Stomach (tissue), 8 donors: ENCODE measurements at regions not wholly inside any gene's neighbourhood (a gene's known extent, or its start where the extent isn't known, plus 50 kb on each side); places are given as distances from the start of the nearest gene placed in this dataset.
A peak's percentile ranks its signal among the peaks of the same experiment; 100 is the strongest.
"Not testable (repeated sequence)": the region's sequence is repeated elsewhere in the genome, so short reads cannot be mapped to it uniquely, and the experiment has no call there.

Source experiments
- DNase-seq, 2 donors: peaks; one replicate each; pipeline versions ENCODE4 v3.0.0 to v3.0.0-alpha.2; 2013 to 2019
- H3K27ac ChIP-seq, 5 donors: fragments of 200-600 bp in 4 of 5; sonication (generic) in 4 of 5; one replicate each; pipeline ENCODE4 v1.5.1; 2013 to 2019; ENCODE audit warnings: mild to moderate bottlenecking in 1 of 5, moderate library complexity in 1 of 5
- H3K27me3 ChIP-seq, 3 donors: fragments of 200-600 bp; sonication (generic); one replicate each; pipeline ENCODE4 v1.5.1; 2017 to 2019; ENCODE audit warnings: mixed run types in 1 of 3
- H3K36me3 ChIP-seq, 4 donors: fragments of 200-600 bp; sonication (generic); 1 replicate in 3 of 4; 2 replicates in 1 of 4; pipeline ENCODE4 v1.5.1; 2016 to 2019
- H3K4me1 ChIP-seq, 4 donors: fragments of 200-600 bp; sonication (generic); one replicate each; pipeline ENCODE4 v1.5.1; 2016 to 2019
- H3K4me3 ChIP-seq, 4 donors: fragments of 200-600 bp; sonication (generic) in 3 of 4; one replicate each; pipeline ENCODE4 v1.5.1; 2016 to 2019; ENCODE audit warnings: mild to moderate bottlenecking in 1 of 4
- H3K9me3 ChIP-seq, 4 donors: fragments of 200-600 bp; sonication (generic); one replicate each; pipeline ENCODE4 v1.5.1; 2016 to 2019
- EP300 ChIP-seq: sonication (generic); formaldehyde crosslinking; IDR thresholded peaks from one replicate; pipeline ENCODE4 v1.6.1; 2017; ENCODE audit warnings: antibody characterized with exemption
- POLR2A ChIP-seq, 4 donors: fragments of 450-650 bp; IDR thresholded peaks; one replicate each; pipeline ENCODE4 v1.6.1; 2016; ENCODE audit warnings: antibody characterized with exemption in 4 of 4, control low read depth in 2 of 4, mild to moderate bottlenecking in 1 of 4, moderate library complexity in 1 of 4
- POLR2AphosphoS5 ChIP-seq, 3 donors: sonication (generic); formaldehyde crosslinking; IDR thresholded peaks; one replicate each; pipeline ENCODE4 v1.6.1; 2016; ENCODE audit warnings: antibody characterized with exemption in 3 of 3
- WGBS, 5 donors: extraction: QIAGEN DNeasy Blood & Tissue Kit in 3 of 5; methylation state at CpG; one replicate each; pipeline versions ENCODE4 v1.1.5 to v1.1.7; 2013 to 2018; 5-methylcytosine and 5-hydroxymethylcytosine counted together
- intact Hi-C: fragments of 100-400 bp; cut with DNase I; formaldehyde crosslinking; loops from one replicate; pipeline ENCODE4 v1.15.1; 2023; ENCODE audit warnings: low total_unique reads
- TF ChIP-seq, protein P1 (sequence below), 7 experiments: fragments of 450-650 bp in 4 of 7; fragments of 200-600 bp in 3 of 7; sonication (generic) in 3 of 7; IDR thresholded peaks; one replicate each; pipeline ENCODE4 v1.5.1; 2016 to 2019; ENCODE audit warnings: antibody characterized with exemption in 7 of 7, control low read depth in 2 of 7, mild to moderate bottlenecking in 1 of 7
- donor health status: healthy with polysubstance abuse.
- donor health status: Bipolar disorder and iron deficiency.
- donor health status: healthy.

DNA sequence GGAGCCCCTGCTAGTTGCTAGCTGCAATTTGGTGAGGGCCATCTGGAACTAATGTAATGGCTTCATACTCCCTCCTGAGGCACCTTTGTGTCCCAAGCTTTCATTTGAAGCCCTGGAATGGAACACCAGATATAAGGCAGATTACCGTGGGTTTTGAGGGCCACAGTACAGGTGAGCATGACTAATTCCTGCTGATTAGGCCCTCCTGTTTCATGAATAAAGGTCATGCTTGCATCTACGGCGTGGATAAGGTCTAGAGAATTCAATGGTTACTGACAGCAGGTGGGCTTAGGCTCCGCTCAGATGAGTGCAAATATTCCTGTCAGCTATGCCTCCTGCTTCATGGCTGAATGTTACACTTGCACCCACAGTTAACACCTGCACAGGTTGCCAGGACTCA, 495.4 kb downstream of the NAP1L3 start:
- TF ChIP-seq POLR2AphosphoS5 (IDR thresholded peaks at IDR 0.05): no peak
- TF ChIP-seq, protein P1, sequence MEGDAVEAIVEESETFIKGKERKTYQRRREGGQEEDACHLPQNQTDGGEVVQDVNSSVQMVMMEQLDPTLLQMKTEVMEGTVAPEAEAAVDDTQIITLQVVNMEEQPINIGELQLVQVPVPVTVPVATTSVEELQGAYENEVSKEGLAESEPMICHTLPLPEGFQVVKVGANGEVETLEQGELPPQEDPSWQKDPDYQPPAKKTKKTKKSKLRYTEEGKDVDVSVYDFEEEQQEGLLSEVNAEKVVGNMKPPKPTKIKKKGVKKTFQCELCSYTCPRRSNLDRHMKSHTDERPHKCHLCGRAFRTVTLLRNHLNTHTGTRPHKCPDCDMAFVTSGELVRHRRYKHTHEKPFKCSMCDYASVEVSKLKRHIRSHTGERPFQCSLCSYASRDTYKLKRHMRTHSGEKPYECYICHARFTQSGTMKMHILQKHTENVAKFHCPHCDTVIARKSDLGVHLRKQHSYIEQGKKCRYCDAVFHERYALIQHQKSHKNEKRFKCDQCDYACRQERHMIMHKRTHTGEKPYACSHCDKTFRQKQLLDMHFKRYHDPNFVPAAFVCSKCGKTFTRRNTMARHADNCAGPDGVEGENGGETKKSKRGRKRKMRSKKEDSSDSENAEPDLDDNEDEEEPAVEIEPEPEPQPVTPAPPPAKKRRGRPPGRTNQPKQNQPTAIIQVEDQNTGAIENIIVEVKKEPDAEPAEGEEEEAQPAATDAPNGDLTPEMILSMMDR (IDR thresholded peaks at IDR 0.05): no peak
- no peak for TF ChIP-seq EP300
- no peak for TF ChIP-seq POLR2A (IDR thresholded peaks at IDR 0.05)
- WGBS, 5 donors: 69 to 91% (median 74%) methylated on average over 4 of the region's 4 CpGs
- intact Hi-C loops: no loop called here
- Histone ChIP-seq H3K4me1 (no peaks in the 10 kb centered on the region), H3K36me3 (no peaks in the 10 kb centered on the region), H3K9me3 (peaks cover 0 to 51% (median 24%) of the 10 kb centered on the region in 4 donors), H3K27me3 (no peaks in the 10 kb centered on the region), H3K27ac (no peak overlapping the region), H3K4me3 (no peak overlapping the region)
- no peak for DNase-seq

DNA sequence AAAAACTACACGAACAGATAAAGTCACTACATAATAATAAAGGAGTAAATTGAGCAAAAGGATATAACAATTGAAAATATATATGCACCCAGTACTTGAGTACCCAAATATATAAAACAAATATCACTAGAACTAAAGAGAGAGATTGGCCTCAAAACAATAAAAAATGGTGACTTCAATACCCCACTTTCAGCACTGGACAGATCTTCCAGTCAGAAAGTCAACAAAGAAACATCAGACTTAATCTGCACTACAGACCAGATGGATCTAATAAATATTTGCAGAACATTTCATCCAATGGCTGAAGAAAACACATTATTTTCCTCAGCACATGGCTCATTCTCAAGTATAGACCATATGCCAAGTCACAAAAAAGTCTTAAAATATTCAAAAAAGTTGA, 503.6 kb downstream of the NAP1L3 start:
- no peak overlapping the region for H3K27ac ChIP-seq
- peaks cover 0 to 24% (median 11%) of the 10 kb centered on the region in 4 donors for H3K9me3 ChIP-seq
- TF ChIP-seq POLR2AphosphoS5 (IDR thresholded peaks at IDR 0.05): no peak
- TF ChIP-seq EP300: no peak
- H3K4me3 ChIP-seq: no peak overlapping the region
- no peaks in the 10 kb centered on the region for H3K36me3 ChIP-seq
- no peak for DNase-seq
- no peaks in the 10 kb centered on the region for H3K27me3 ChIP-seq
- WGBS, 5 donors: 29 to 55% (median 45%) methylated on average over 1 of the region's 1 CpG
- H3K4me1 ChIP-seq: no peaks in the 10 kb centered on the region
- intact Hi-C loops: no loop called here

DNA sequence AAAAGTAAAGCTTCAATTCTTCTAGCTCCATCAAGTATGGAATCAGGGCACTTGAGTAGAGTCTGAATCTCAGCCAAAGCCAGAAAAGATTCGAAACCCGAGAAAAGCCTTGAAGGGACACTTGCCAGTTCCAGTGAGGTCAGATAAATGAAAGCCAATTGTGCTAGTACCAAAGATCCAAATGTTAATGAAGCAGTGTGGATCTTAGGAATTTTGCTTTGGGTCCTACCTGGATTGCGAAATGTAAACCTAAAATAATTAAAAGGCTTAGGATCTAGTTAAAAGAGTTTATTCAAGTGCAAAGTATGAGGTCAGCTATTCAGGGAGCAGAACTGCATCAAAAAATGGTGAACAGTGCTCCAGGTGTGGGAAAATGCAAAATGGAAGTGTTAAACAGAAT, 552.6 kb downstream of the NAP1L3 start:
- no peak for DNase-seq
- H3K27me3 ChIP-seq: no peaks in the 10 kb centered on the region
- no peak for TF ChIP-seq POLR2AphosphoS5 (IDR thresholded peaks at IDR 0.05)
- TF ChIP-seq, protein P1 (IDR thresholded peaks at IDR 0.05): no peak
- TF ChIP-seq EP300: no peak
- no peak for TF ChIP-seq POLR2A (IDR thresholded peaks at IDR 0.05)

DNA sequence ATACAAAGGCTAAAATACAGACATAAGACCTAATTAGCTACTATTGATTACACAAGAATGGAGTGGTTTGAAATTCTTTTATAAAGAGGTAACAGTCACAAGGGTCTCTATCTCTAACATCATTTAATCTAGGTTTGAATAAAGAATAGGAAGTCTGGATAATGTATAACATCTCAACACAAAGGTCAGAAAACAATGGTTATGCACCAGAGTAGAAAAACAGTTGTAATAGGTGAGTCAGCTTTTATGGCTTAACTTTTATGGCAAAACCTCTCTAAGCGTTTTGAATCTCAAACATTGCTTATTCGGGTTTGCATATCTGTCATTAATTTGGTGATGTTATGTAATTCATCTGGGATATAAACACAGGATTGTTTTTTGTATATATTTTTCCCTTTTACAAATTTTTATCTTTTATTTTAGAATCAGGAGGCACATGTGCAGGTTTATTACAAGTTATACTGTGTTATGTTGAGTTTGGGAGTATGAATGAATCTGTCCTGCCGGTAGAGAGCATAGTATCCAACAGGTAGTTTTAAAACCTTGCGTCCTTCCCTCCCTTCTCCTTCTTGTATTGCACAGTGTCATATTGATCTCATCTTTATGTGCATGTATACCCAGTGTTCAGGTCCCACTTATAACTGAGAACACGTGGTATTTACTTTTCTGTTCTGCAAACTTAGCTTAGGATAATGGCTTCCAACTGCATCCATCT, 569.9 kb downstream of the NAP1L3 start:
- H3K27ac ChIP-seq, intact Hi-C loops, DNase-seq, H3K4me1 ChIP-seq, H3K27me3 ChIP-seq, H3K36me3 ChIP-seq, H3K9me3 ChIP-seq, H3K4me3 ChIP-seq: not testable (repeated sequence)
- 59 to 80% (median 73%) methylated on average over 5 of the region's 5 CpGs for WGBS, 5 donors

More for the DNA sequence above, 552.6 kb downstream of the NAP1L3 start:
- Histone ChIP-seq H3K4me3 (no peak overlapping the region), H3K4me1 (no peaks in the 10 kb centered on the region), H3K36me3 (no peaks in the 10 kb centered on the region), H3K9me3 (no peaks in the 10 kb centered on the region), H3K27ac (no peak overlapping the region)
- intact Hi-C loops: no loop called here
- WGBS, 5 donors: 77 to 87% (median 85%) methylated on average over 3 of the region's 3 CpGs

DNA sequence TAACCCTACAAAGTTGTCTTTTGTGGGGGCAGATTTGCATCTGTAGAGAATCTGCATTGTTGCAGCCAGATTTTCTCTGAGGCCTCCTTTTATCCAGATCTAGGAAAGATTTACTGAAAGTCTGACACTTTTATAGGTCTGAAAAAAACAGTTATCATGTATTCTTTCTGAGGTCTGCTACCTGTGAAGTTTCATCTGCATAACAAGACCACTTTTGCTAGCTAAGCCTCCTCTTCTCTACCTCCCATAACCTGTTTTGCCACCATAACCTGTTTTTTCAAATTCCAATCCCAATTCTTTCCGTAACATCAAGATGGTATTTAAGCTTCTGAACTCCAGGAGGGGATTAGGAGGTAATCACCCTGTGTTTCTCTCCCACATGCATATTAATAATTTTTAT, 577.8 kb downstream of the NAP1L3 start:
- H3K9me3 ChIP-seq, H3K36me3 ChIP-seq, H3K27me3 ChIP-seq, H3K4me3 ChIP-seq, H3K27ac ChIP-seq, intact Hi-C loops, H3K4me1 ChIP-seq, DNase-seq: not testable (repeated sequence)
- WGBS, 5 donors: 79 to 90% (median 86%) methylated on average over 1 of the region's 1 CpG

GRCh38 chrX:93078906-93079305, 594.5 kb downstream of the NAP1L3 start:
- DNase-seq, H3K36me3 ChIP-seq, intact Hi-C loops, H3K4me3 ChIP-seq, H3K27me3 ChIP-seq, H3K4me1 ChIP-seq, H3K27ac ChIP-seq, H3K9me3 ChIP-seq: not testable (repeated sequence)
- WGBS, 5 donors: 88 to 96% (median 93%) methylated on average over 3 to 6 of the region's 6 CpGs

- intact Hi-C loops, H3K27me3 ChIP-seq, DNase-seq, H3K4me1 ChIP-seq, H3K9me3 ChIP-seq, H3K36me3 ChIP-seq, H3K27ac ChIP-seq, H3K4me3 ChIP-seq: not testable (repeated sequence)
Observed at GRCh38 chrX:93055264-93055663, 618.1 kb downstream of the NAP1L3 start.

DNA sequence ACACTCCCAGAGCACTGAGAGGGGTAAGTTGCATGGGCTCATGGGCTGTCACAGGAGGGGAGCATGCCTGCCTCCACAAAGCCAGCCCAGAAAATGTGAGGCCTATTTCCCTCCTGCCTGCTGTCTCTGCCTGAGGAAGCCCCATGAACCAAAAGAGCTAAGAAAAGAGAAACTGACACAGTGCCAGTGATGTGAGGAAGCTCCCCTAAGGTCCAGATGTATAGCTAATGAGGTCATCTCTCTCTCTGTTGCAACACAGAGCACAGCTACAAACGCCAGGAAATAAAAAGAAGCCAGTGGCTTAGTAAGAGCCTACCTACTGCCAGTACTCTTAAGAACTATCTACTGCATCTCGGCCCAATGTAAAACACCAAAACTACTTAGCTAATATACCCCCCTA, 653.5 kb downstream of the NAP1L3 start:
- intact Hi-C loops, H3K4me1 ChIP-seq, H3K4me3 ChIP-seq, H3K27me3 ChIP-seq, H3K27ac ChIP-seq, H3K36me3 ChIP-seq, H3K9me3 ChIP-seq: not testable (repeated sequence)
- WGBS, 5 donors: 64 to 75% (median 71%) methylated on average over 2 of the region's 2 CpGs
- peak in 1 of 2 donors; percentile 0 for DNase-seq

DNA sequence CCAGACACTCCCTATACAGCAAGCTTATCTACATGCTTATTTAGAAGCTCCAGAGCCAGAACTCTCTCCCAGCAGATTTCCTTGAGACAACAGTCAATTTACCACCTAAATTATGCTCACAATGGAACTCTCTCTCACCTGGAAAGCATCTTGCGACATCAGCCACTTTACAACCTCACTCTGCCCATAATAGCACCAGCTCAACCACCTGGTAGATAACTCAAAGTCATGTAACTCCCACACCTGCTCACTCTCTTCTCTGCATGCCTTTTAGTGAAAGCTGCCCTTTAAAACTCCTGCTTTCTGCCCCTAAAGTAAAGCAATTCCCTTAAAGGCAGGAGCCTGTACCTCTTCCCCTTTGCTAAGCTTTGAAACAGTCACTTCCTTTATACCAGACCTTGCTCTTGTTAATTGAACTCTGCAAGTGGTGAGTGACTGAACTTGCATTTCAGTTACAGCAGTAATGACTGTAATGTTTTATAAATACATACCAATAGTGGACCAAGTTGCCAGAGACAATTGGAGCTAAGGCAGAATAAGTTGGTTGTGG, 658.8 kb downstream of the NAP1L3 start:
- DNase-seq, H3K36me3 ChIP-seq, intact Hi-C loops, H3K4me3 ChIP-seq, H3K9me3 ChIP-seq, H3K27ac ChIP-seq, H3K4me1 ChIP-seq, H3K27me3 ChIP-seq: not testable (repeated sequence)
- 23 to 71% (median 52%) methylated on average over 1 of the region's 1 CpG for WGBS, 5 donors
